WERI-Rb-1 (cell line): ENCODE measurements at regions not wholly inside any gene's neighbourhood (a gene's known extent, or its start where the extent isn't known, plus 50 kb on each side); places are given as distances from the start of the nearest gene placed in this dataset.

Experiments
- DNase-seq: peaks from one replicate; pipeline ENCODE4 v3.0.0-alpha.2; 2020
- H3K27ac ChIP-seq: fragments of 250-450 bp; sonication (Bioruptor Pico); 2 replicates; pipeline ENCODE4 v1.5.1; 2020; ENCODE audit warnings: mild to moderate bottlenecking, moderate library complexity
- H3K27me3 ChIP-seq: fragments of 250-450 bp; sonication (Bioruptor Pico); 2 replicates; pipeline ENCODE4 v1.5.1; 2021; ENCODE audit warnings: mild to moderate bottlenecking, low read depth, moderate library complexity; ENCODE audit not compliant: insufficient read depth, severe bottlenecking
- H3K36me3 ChIP-seq: fragments of 250-450 bp; sonication (Bioruptor Pico); 2 replicates; pipeline ENCODE4 v1.5.1; 2020; ENCODE audit warnings: mild to moderate bottlenecking, moderate library complexity
- H3K4me3 ChIP-seq: 2 replicates; pipeline ENCODE4 v1.5.1; 2011; ENCODE audit warnings: low read depth, mild to moderate bottlenecking, control low read depth, low read length
- H3K9me3 ChIP-seq: fragments of 250-450 bp; sonication (Bioruptor Pico); 2 replicates; pipeline ENCODE4 v1.5.1; 2021; ENCODE audit warnings: mild to moderate bottlenecking, moderate library complexity; ENCODE audit not compliant: severe bottlenecking
- CTCF ChIP-seq: IDR thresholded peaks from 2 replicates; pipeline ENCODE4 v1.5.1; 2011; ENCODE audit warnings: low read depth, mild to moderate bottlenecking, control low read depth, inconsistent platforms, low read length

GRCh38 chrX:121231566-121232358 is 184.4 kb downstream of the GLUD2 start:
- no peaks in the 10 kb centered on the region for H3K9me3 ChIP-seq
- no peaks in the 10 kb centered on the region for H3K36me3 ChIP-seq
- H3K27ac ChIP-seq: no peak overlapping the region
- peaks cover 20% of the 10 kb centered on the region for H3K27me3 ChIP-seq
- no peak for DNase-seq
- no peak for TF ChIP-seq CTCF
- no peak overlapping the region for H3K4me3 ChIP-seq

- Histone ChIP-seq H3K27ac (no peak overlapping the region), H3K36me3 (no peaks in the 10 kb centered on the region), H3K4me3 (no peak overlapping the region), H3K27me3 (peaks cover 19% of the 10 kb centered on the region), H3K9me3 (no peaks in the 10 kb centered on the region)
- DNase-seq: no peak
- TF ChIP-seq CTCF: no peak
Observed at GRCh38 chrX:121236040-121236439, 188.6 kb downstream of the GLUD2 start.

GRCh38 chrX:121238093-121238492 is 190.7 kb downstream of the GLUD2 start:
- H3K9me3 ChIP-seq: no peaks in the 10 kb centered on the region
- DNase-seq: no peak
- no peaks in the 10 kb centered on the region for H3K36me3 ChIP-seq
- TF ChIP-seq CTCF: no peak
- H3K27me3 ChIP-seq: peaks cover 19% of the 10 kb centered on the region
- no peak overlapping the region for H3K27ac ChIP-seq
- no peak overlapping the region for H3K4me3 ChIP-seq

GRCh38 chrX:121244511-121244910 is 197.1 kb downstream of the GLUD2 start:
- Histone ChIP-seq H3K4me3 (no peak overlapping the region), H3K27ac (no peak overlapping the region), H3K27me3 (peaks cover 23% of the 10 kb centered on the region), H3K9me3 (no peaks in the 10 kb centered on the region), H3K36me3 (no peaks in the 10 kb centered on the region)
- TF ChIP-seq CTCF: no peak
- no peak for DNase-seq

GRCh38 chrX:121245763-121246162 is 198.4 kb downstream of the GLUD2 start:
- Histone ChIP-seq H3K36me3 (no peaks in the 10 kb centered on the region), H3K9me3 (no peaks in the 10 kb centered on the region), H3K27me3 (peaks cover 24% of the 10 kb centered on the region), H3K4me3 (no peak overlapping the region), H3K27ac (no peak overlapping the region)
- no peak for TF ChIP-seq CTCF
- DNase-seq: no peak

- TF ChIP-seq CTCF: peak; percentile 33; the same call in 1 of the 2 replicates
- H3K27ac ChIP-seq: no peak overlapping the region
- peaks cover 20% of the 10 kb centered on the region for H3K27me3 ChIP-seq
- no peaks in the 10 kb centered on the region for H3K36me3 ChIP-seq
- H3K4me3 ChIP-seq: no peak overlapping the region
- no peak for DNase-seq
- no peaks in the 10 kb centered on the region for H3K9me3 ChIP-seq
Observed at GRCh38 chrX:121254336-121254735, 206.9 kb downstream of the GLUD2 start.
